Caco-2 (cell line): ENCODE measurements at regions not wholly inside any gene's neighbourhood (a gene's known extent, or its start where the extent isn't known, plus 50 kb on each side); places are given as distances from the start of the nearest gene placed in this dataset.

Experiments used
- BruUV-seq: library from RNA; stranded (reverse); fragments of 400-500 nt; replicated peaks from 2 replicates; lab custom pipeline; 2021; lab: Mats Ljungman, UMichigan
- CTCF ChIA-PET: fragments of 300-600 bp; sonication (Branson Sonifier 250); formaldehyde crosslinking; loops from one replicate; lab custom pipeline; 2022; ENCODE audit warnings: antibody characterized with exemption; lab: Charles Lee
- POLR2A ChIA-PET: fragments of 300-600 bp; sonication (Branson Sonifier 250); formaldehyde crosslinking; loops from one replicate; lab custom pipeline; 2022; ENCODE audit warnings: antibody characterized with exemption; lab: Charles Lee
- DNase-seq, 2 experiments: peaks; one replicate each; pipeline versions ENCODE4 v3.0.0 to v3.0.0-alpha.2; 2020 to 2022
- H3K27me3 ChIP-seq: replicated peaks from 2 replicates; pipeline ENCODE4 v1.6.0; 2011; ENCODE audit warnings: low read length; ENCODE audit not compliant: control insufficient read depth, insufficient read depth
- H3K36me3 ChIP-seq: 2 replicates; pipeline ENCODE4 v1.5.1; 2011; ENCODE audit warnings: low read length; ENCODE audit not compliant: control insufficient read depth, insufficient read depth
- H3K4me1 ChIP-seq: fragments of 250-450 bp; sonication (Bioruptor Pico); 2 replicates; pipeline ENCODE4 v1.5.1; 2020; ENCODE audit warnings: mild to moderate bottlenecking
- H3K4me3 ChIP-seq: 2 replicates; pipeline ENCODE4 v1.5.1; 2011; ENCODE audit warnings: low read depth, mild to moderate bottlenecking, control low read depth, low read length
- H3K9me3 ChIP-seq: fragments of 250-450 bp; sonication (Bioruptor Pico); 2 replicates; pipeline ENCODE4 v1.5.1; 2020; ENCODE audit warnings: mild to moderate bottlenecking, moderate library complexity
- H3K27ac Mint-ChIP-seq: one replicate; pipeline ENCODE4 v1.8.0; 2022; ENCODE audit warnings: mixed read lengths; ENCODE audit not compliant: unreplicated experiment
- H3K27me3 Mint-ChIP-seq: one replicate; pipeline ENCODE4 v1.8.0; 2022; ENCODE audit warnings: mixed read lengths; ENCODE audit not compliant: insufficient read depth, unreplicated experiment
- H3K36me3 Mint-ChIP-seq: one replicate; pipeline ENCODE4 v1.8.0; 2022; ENCODE audit warnings: mild to moderate bottlenecking, mixed read lengths; ENCODE audit not compliant: insufficient read depth, unreplicated experiment
- H3K4me1 Mint-ChIP-seq: one replicate; pipeline ENCODE4 v1.8.0; 2022; ENCODE audit warnings: low read depth, mixed read lengths; ENCODE audit not compliant: unreplicated experiment
- H3K4me3 Mint-ChIP-seq: one replicate; pipeline ENCODE4 v1.8.0; 2022; ENCODE audit warnings: mild to moderate bottlenecking, moderate library complexity, mixed read lengths; ENCODE audit not compliant: unreplicated experiment
- H3K9me3 Mint-ChIP-seq: one replicate; pipeline ENCODE4 v1.8.0; 2022; ENCODE audit warnings: mixed read lengths; ENCODE audit not compliant: unreplicated experiment
- intact Hi-C: fragments of 100-400 bp; cut with micrococcal nuclease; formaldehyde crosslinking; loops from one replicate; pipeline ENCODE4 v1.10.0; 2022; ENCODE audit not compliant: unreplicated experiment
- TF ChIP-seq, protein P1 (sequence below), 2 experiments: fragments of 200-600 bp in 1 of 2; IDR thresholded peaks; 1 replicate in 1 of 2; 2 replicates in 1 of 2; pipeline versions ENCODE4 v1.5.1 to v1.8.0; 2011 to 2022; ENCODE audit warnings: antibody characterized with exemption in 1 of 2, control low read depth in 1 of 2, inconsistent platforms in 1 of 2, low read depth in 1 of 2, low read length in 1 of 2, mild to moderate bottlenecking in 1 of 2, moderate library complexity in 1 of 2; ENCODE audit not compliant: insufficient read depth in 1 of 2, severe bottlenecking in 1 of 2, unreplicated experiment in 1 of 2

DNA sequence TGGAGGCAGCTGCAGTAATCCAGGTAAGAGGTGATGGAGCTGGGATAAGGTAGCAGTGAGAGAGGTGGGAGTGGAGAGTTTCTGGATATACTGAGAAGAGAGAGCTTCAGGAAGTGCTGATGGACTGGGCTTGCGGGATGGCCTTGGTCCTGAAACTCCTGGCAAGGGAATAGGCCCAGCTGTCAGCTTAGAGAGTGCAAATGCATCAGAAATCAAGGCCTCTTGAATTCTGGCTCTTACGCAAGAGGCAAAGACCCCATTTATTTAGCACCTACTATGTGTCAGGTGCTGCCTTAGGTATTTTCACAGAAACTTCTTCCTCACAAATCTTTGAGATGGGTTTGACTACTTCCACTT is 227.2 kb upstream of the MAP3K1 start:
- no peaks in the 10 kb centered on the region for H3K36me3 ChIP-seq
- Mint-ChIP-seq H3K27ac (no peak overlapping the region), H3K4me3 (no peak overlapping the region), H3K4me1 (no peaks in the 10 kb centered on the region), H3K36me3 (no peaks in the 10 kb centered on the region), H3K27me3 (no peaks in the 10 kb centered on the region), H3K9me3 (no peaks in the 10 kb centered on the region)
- H3K27me3 ChIP-seq = no peaks in the 10 kb centered on the region
- POLR2A ChIA-PET = no interaction called here
- CTCF ChIA-PET = no interaction called here
- intact Hi-C loops = no loop called here
- TF ChIP-seq, protein P1, sequence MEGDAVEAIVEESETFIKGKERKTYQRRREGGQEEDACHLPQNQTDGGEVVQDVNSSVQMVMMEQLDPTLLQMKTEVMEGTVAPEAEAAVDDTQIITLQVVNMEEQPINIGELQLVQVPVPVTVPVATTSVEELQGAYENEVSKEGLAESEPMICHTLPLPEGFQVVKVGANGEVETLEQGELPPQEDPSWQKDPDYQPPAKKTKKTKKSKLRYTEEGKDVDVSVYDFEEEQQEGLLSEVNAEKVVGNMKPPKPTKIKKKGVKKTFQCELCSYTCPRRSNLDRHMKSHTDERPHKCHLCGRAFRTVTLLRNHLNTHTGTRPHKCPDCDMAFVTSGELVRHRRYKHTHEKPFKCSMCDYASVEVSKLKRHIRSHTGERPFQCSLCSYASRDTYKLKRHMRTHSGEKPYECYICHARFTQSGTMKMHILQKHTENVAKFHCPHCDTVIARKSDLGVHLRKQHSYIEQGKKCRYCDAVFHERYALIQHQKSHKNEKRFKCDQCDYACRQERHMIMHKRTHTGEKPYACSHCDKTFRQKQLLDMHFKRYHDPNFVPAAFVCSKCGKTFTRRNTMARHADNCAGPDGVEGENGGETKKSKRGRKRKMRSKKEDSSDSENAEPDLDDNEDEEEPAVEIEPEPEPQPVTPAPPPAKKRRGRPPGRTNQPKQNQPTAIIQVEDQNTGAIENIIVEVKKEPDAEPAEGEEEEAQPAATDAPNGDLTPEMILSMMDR (IDR thresholded peaks at IDR 0.05; ENCODE audit: insufficient read depth in 1 of 2, low read depth in 1 of 2, low read length in 1 of 2, severe bottlenecking in 1 of 2, unreplicated experiment in 1 of 2) = no peak
- no peak for DNase-seq
- H3K4me3 ChIP-seq = no peak overlapping the region
- H3K9me3 ChIP-seq = no peaks in the 10 kb centered on the region
- peaks cover 6% of the 10 kb centered on the region; the same call in 1 of the 2 replicates for H3K4me1 ChIP-seq
- no TSS peak for BruUV-seq

DNA sequence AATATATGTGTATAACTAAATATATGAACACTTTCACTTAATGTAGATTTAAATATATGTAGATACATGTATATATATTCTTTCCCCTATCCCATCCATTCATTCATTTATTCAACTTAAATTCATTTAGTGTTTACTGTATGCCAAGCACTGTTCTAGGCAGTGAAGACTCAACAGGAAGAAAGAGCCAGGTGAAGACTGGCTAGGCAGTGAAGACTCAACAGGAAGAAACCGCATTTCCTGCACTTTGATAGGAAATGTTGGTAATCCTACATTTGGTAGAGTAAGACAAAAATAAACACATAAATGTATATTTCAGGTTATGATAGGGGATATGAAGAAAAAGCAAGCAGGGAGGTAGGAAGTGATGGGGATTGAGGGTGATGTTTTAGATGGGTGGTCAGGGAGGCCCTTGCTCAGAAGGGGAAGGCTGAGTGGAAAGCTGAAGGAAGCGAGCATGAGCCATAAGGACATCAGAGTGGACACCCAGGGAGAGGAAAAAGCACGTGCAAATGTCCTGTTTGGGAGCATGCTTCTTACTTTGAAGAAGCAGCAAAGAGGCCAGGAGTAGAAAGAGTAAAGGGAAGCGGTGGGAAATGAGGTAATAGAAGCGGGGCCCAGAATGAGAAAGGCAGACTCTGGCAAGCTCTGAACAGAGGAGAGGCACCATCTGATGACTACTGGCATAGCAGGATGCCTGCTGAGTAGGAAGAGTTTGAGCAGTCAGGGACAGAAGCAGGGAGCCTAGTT is 227.8 kb upstream of the MAP3K1 start:
- no peaks in the 10 kb centered on the region for H3K9me3 ChIP-seq
- no peaks in the 10 kb centered on the region for H3K36me3 ChIP-seq
- TF ChIP-seq, protein P1 (IDR thresholded peaks at IDR 0.05; ENCODE audit: insufficient read depth in 1 of 2, low read depth in 1 of 2, low read length in 1 of 2, severe bottlenecking in 1 of 2, unreplicated experiment in 1 of 2) = no peak
- intact Hi-C loops = no loop called here
- peaks cover 6% of the 10 kb centered on the region; the same call in 1 of the 2 replicates for H3K4me1 ChIP-seq
- H3K4me3 ChIP-seq = no peak overlapping the region
- POLR2A ChIA-PET = no interaction called here
- CTCF ChIA-PET = no interaction called here
- H3K27me3 ChIP-seq = no peaks in the 10 kb centered on the region
- H3K36me3 Mint-ChIP-seq = no peaks in the 10 kb centered on the region
- no peak for DNase-seq
- no peak overlapping the region for H3K4me3 Mint-ChIP-seq
- no TSS peak for BruUV-seq
- H3K4me1 Mint-ChIP-seq = no peaks in the 10 kb centered on the region
- no peaks in the 10 kb centered on the region for H3K9me3 Mint-ChIP-seq
- no peak overlapping the region for H3K27ac Mint-ChIP-seq
- no peaks in the 10 kb centered on the region for H3K27me3 Mint-ChIP-seq

DNA sequence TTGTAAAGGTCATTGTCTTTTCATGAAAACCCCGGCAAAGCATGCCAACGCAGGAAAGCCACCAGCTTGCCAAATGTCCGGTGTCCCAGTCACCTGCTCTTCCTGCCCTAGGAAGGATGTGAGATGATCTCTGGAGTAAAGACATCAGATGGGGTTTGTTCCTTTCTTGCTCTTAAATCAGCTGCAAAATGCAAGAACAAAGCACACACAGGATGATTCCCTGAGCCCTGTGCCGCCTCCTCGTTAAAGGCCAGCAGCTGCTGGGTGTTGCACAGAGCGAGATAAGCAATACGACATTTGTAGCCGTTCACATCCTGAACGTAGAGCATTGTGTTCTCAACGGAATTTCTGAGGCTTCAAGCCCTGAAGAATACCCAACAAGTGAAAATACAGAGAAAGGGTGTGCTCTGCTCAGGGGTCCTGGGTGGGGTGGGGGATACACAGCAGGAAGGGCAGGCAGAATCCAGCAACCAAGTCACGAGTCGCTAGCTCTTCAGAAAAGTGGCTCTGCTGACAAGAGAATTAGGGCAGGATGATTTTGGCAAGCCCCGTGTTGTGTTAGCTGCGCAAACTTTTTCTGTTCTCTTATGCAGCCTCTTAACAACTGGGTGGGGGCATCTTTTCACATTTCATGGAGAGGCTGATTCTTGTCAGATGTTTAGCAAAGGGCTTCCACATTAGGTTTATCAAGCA is 229.2 kb upstream of the MAP3K1 start:
- H3K27me3 ChIP-seq = no peaks in the 10 kb centered on the region
- ChIA-PET CTCF (no interaction called here), POLR2A (no interaction called here)
- intact Hi-C loops = no loop called here
- H3K4me1 ChIP-seq = peaks cover 6% of the 10 kb centered on the region; the same call in 1 of the 2 replicates
- Mint-ChIP-seq H3K27ac (no peak overlapping the region), H3K4me3 (no peak overlapping the region), H3K36me3 (no peaks in the 10 kb centered on the region), H3K9me3 (no peaks in the 10 kb centered on the region), H3K27me3 (no peaks in the 10 kb centered on the region), H3K4me1 (no peaks in the 10 kb centered on the region)
- no peaks in the 10 kb centered on the region for H3K36me3 ChIP-seq
- TF ChIP-seq, protein P1 (IDR thresholded peaks at IDR 0.05; ENCODE audit: insufficient read depth in 1 of 2, low read depth in 1 of 2, low read length in 1 of 2, severe bottlenecking in 1 of 2, unreplicated experiment in 1 of 2) = no peak
- H3K4me3 ChIP-seq = no peak overlapping the region
- no peak for DNase-seq
- BruUV-seq = no TSS peak
- no peaks in the 10 kb centered on the region for H3K9me3 ChIP-seq
